OCI-LY3 (cell line): ENCODE measurements at regions not wholly inside any gene's neighbourhood (a gene's known extent, or its start where the extent isn't known, plus 50 kb on each side); places are given as distances from the start of the nearest gene placed in this dataset.

Experiments
- H2AFZ ChIP-seq: fragments of 200-600, 300-600 bp; shearing (Covaris generic); 2 replicates; pipeline ENCODE4 v1.6.0; 2014; ENCODE audit warnings: antibody characterized with exemption, low read depth, low read length
- H3K27ac ChIP-seq: fragments of 200-600, 300-600 bp; sonication (generic); 2 replicates; pipeline ENCODE4 v1.5.1; 2014; ENCODE audit warnings: mild to moderate bottlenecking, low read length, moderate library complexity, mixed read lengths
- H3K27me3 ChIP-seq: fragments of 200-600, 300-600 bp; sonication (generic); 2 replicates; pipeline ENCODE4 v1.6.1; 2014; ENCODE audit warnings: low read depth, low read length, mixed read lengths
- H3K36me3 ChIP-seq: fragments of 200-600, 300-600 bp; sonication (generic); replicated peaks from 2 replicates; pipeline ENCODE3; 2014; ENCODE audit warnings: low read depth, low read length, mixed read lengths
- H3K4me1 ChIP-seq: fragments of 300-600, 200-600 bp; sonication (generic); 2 replicates; pipeline ENCODE4 v1.6.1; 2014; ENCODE audit warnings: low read length, mixed read lengths
- H3K4me2 ChIP-seq: fragments of 200-600, 300-600 bp; sonication (generic); 2 replicates; pipeline ENCODE4 v1.6.1; 2014; ENCODE audit warnings: low read length, mixed read lengths
- H3K4me3 ChIP-seq: fragments of 300-600, 200-600 bp; sonication (generic); 2 replicates; pipeline ENCODE4 v1.5.1; 2014; ENCODE audit warnings: antibody characterized with exemption, mild to moderate bottlenecking, low read length, moderate library complexity
- H3K79me2 ChIP-seq: fragments of 300-600, 200-600 bp; shearing (Covaris generic); 2 replicates; pipeline ENCODE4 v1.6.1; 2014; ENCODE audit warnings: mild to moderate bottlenecking, low read length, mixed read lengths
- H3K9ac ChIP-seq: fragments of 300-600, 200-600 bp; shearing (Covaris generic); 2 replicates; pipeline ENCODE4 v1.6.0; 2014; ENCODE audit warnings: mild to moderate bottlenecking, low read length, moderate library complexity
- H3K9me3 ChIP-seq: fragments of 200-600, 300-600 bp; shearing (Covaris generic); 2 replicates; pipeline ENCODE4 v1.6.1; 2014; ENCODE audit warnings: low read length, mixed read lengths; ENCODE audit not compliant: insufficient read depth
- H4K20me1 ChIP-seq: fragments of 200-600, 300-600 bp; sonication (generic); 2 replicates; pipeline ENCODE4 v1.6.1; 2016; ENCODE audit warnings: low read length, mixed read lengths; ENCODE audit not compliant: insufficient read depth
- EZH2phosphoT487 ChIP-seq: fragments of 200-600 bp; shearing (Covaris generic); IDR thresholded peaks from 2 replicates; pipeline ENCODE4 v1.6.1; 2018; ENCODE audit warnings: antibody characterized with exemption, mixed run types, low read depth
- TF ChIP-seq, protein P1 (sequence below): fragments of 200-600, 300-600 bp; sonication (generic); IDR thresholded peaks from 2 replicates; pipeline ENCODE4 v1.5.1; 2014; ENCODE audit warnings: antibody characterized with exemption, low read length, low read depth

DNA sequence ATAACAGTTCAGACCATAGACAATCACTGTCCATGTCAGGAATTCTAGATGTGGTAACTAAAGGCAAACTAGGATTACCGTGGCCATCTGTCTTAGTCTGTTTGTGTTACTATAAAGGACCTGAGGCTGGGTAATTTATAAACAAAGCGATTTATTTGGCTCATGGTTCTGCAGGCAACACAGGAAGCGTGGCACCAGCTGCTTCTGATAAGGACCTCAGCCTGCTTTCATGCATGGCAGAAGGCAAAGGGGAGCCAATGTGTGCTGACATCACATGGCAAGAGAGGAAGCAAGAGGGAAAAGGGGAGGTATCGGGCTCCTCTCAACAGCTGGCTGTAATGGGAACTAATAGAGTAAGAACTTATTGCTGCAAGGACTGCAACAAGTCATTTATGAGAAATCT lies 376.7 kb downstream of the GPM6A start:
- Histone ChIP-seq H2AFZ (no peak overlapping the region), H3K9ac (no peak overlapping the region), H3K4me3 (no peak overlapping the region), H3K9me3 (no peaks in the 10 kb centered on the region), H3K4me2 (no peak overlapping the region), H3K27me3 (no peaks in the 10 kb centered on the region), H3K27ac (no peak overlapping the region), H4K20me1 (no peaks in the 10 kb centered on the region), H3K36me3 (no peaks in the 10 kb centered on the region), H3K79me2 (no peaks in the 10 kb centered on the region), H3K4me1 (0 out of 2 replicates have a peak, but pooled peaks cover under 1% of the 10 kb centered on the region)
- TF ChIP-seq, protein P1, sequence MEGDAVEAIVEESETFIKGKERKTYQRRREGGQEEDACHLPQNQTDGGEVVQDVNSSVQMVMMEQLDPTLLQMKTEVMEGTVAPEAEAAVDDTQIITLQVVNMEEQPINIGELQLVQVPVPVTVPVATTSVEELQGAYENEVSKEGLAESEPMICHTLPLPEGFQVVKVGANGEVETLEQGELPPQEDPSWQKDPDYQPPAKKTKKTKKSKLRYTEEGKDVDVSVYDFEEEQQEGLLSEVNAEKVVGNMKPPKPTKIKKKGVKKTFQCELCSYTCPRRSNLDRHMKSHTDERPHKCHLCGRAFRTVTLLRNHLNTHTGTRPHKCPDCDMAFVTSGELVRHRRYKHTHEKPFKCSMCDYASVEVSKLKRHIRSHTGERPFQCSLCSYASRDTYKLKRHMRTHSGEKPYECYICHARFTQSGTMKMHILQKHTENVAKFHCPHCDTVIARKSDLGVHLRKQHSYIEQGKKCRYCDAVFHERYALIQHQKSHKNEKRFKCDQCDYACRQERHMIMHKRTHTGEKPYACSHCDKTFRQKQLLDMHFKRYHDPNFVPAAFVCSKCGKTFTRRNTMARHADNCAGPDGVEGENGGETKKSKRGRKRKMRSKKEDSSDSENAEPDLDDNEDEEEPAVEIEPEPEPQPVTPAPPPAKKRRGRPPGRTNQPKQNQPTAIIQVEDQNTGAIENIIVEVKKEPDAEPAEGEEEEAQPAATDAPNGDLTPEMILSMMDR = no peak
- TF ChIP-seq EZH2phosphoT487 = no peak

DNA sequence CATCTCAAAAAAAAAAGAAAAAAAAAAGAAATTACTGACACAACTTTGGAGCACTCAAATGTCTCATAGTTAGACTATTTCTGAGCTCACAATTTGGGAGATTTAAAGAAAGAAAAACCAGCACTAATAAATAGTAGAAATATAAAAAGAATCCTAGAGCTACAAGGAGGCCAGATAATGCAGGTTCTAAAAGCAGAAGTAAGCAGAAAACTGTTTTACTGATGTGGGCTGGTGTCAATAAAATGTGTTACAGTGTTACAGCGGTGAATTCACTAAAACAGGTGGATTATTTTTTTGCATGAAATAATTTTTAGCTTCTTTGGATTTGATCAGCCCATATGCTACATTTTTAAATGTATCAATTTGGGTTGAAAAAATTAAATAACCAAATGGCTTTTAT lies 375.9 kb downstream of the GPM6A start:
- Histone ChIP-seq H3K36me3 (no peaks in the 10 kb centered on the region), H3K9ac (no peak overlapping the region), H3K27ac (no peak overlapping the region), H3K79me2 (no peaks in the 10 kb centered on the region), H3K4me1 (peaks cover 8% of the 10 kb centered on the region), H2AFZ (no peak overlapping the region), H4K20me1 (no peaks in the 10 kb centered on the region), H3K27me3 (no peaks in the 10 kb centered on the region), H3K4me2 (no peak overlapping the region), H3K4me3 (no peak overlapping the region), H3K9me3 (no peaks in the 10 kb centered on the region)
- TF ChIP-seq, protein P1 = no peak
- TF ChIP-seq EZH2phosphoT487 = no peak

DNA sequence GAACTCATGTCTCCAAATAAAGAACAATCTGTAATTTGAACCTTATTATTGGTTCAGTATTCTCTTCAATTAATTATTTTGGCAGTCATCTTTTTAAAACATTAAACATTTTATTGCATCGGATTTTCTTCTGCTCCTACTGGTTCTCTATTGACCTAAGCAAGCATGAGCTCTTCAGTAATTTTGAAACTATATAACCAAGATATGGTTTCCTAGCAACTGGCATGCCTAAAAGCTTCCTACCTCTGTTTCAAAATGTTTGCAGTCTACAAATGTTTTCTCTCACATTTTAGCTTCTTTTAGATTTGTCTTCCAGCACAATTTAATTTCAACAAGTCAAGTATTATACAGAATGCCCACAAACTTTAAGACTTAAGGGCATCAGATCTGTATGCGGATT lies 371.3 kb downstream of the GPM6A start:
- Histone ChIP-seq H3K79me2 (no peaks in the 10 kb centered on the region), H3K4me3 (no peak overlapping the region), H3K9me3 (no peaks in the 10 kb centered on the region), H3K27me3 (no peaks in the 10 kb centered on the region), H2AFZ (no peak overlapping the region), H4K20me1 (no peaks in the 10 kb centered on the region), H3K9ac (no peak overlapping the region), H3K4me1 (peaks cover 10% of the 10 kb centered on the region), H3K27ac (no peak overlapping the region), H3K4me2 (peak overlapping the region; percentile 12; the same call in 1 of the 2 replicates), H3K36me3 (no peaks in the 10 kb centered on the region)
- TF ChIP-seq EZH2phosphoT487 = no peak
- TF ChIP-seq, protein P1 = no peak

DNA sequence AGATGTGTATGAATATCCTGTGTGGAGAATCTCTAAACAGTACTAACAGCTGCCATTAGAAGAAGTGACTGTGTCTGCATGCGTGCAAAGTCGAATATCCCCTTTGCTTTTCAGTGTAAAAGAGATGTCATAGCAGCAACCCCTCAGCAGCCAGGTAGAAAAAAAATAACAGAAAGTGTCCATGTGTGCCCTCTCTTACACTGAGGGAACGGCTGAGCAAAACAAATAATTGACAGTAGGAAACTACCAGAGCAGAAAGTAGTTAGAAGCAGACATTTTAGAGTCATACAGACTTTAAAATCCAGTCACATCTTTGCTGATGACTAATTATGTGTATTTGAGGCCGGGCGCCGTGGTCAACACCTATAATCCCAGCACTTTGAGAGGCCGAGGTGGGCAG lies 370.8 kb downstream of the GPM6A start:
- H3K27ac ChIP-seq = no peak overlapping the region
- no peaks in the 10 kb centered on the region for H4K20me1 ChIP-seq

More for the DNA sequence above, 370.8 kb downstream of the GPM6A start:
- H2AFZ ChIP-seq = no peak overlapping the region
- no peak overlapping the region for H3K4me3 ChIP-seq
- H3K36me3 ChIP-seq = no peaks in the 10 kb centered on the region
- 0 out of 2 replicates have a peak overlapping the region, but pooled peaks have one; percentile 12 for H3K4me2 ChIP-seq
- no peaks in the 10 kb centered on the region for H3K79me2 ChIP-seq
- H3K9me3 ChIP-seq = no peaks in the 10 kb centered on the region
- no peak overlapping the region for H3K9ac ChIP-seq
- H3K4me1 ChIP-seq = peaks cover 10% of the 10 kb centered on the region
- TF ChIP-seq, protein P1 = no peak
- TF ChIP-seq EZH2phosphoT487 = no peak
- H3K27me3 ChIP-seq = no peaks in the 10 kb centered on the region
